Right atrium auricular region (tissue), 2 donors: ENCODE measurements at regions not wholly inside any gene's neighbourhood (a gene's known extent, or its start where the extent isn't known, plus 50 kb on each side); places are given as distances from the start of the nearest gene placed in this dataset.

Experiments used
- DNase-seq: peaks from one replicate; pipeline ENCODE4 v3.0.0-alpha.2; 2019; ENCODE audit warnings: low spot score
- H3K27ac ChIP-seq, 2 donors: fragments of 200-600 bp; sonication (generic); 1 replicate in 1 of 2; 2 replicates in 1 of 2; pipeline ENCODE4 v1.5.1; 2016 to 2019
- H3K27me3 ChIP-seq, 2 donors: fragments of 200-600 bp; sonication (generic); one replicate each; pipeline versions ENCODE4 v1.5.1 to v1.6.0; 2017 to 2019
- H3K36me3 ChIP-seq: fragments of 200-600 bp; sonication (generic); one replicate; pipeline ENCODE4 v1.5.1; 2016
- H3K4me1 ChIP-seq, 2 donors: fragments of 200-600 bp; sonication (generic); one replicate each; pipeline versions ENCODE4 v1.5.1 to v1.6.0; 2017 to 2019
- H3K4me3 ChIP-seq, 2 donors: fragments of 200-600 bp; sonication (generic); 1 replicate in 1 of 2; 2 replicates in 1 of 2; pipeline ENCODE4 v1.5.1; 2017 to 2019; ENCODE audit warnings: mild to moderate bottlenecking in 1 of 2, moderate library complexity in 1 of 2
- H3K9me3 ChIP-seq, 2 donors: fragments of 200-600 bp; sonication (generic); one replicate each; pipeline ENCODE4 v1.5.1; 2019
- TF ChIP-seq, protein P1 (sequence below), 2 donors: fragments of 200-600 bp; sonication (generic); IDR thresholded peaks; one replicate each; pipeline ENCODE4 v1.5.1; 2019; ENCODE audit warnings: antibody characterized with exemption in 2 of 2

- Histone ChIP-seq H3K27me3 (no peaks in the 10 kb centered on the region), H3K36me3 (no peaks in the 10 kb centered on the region), H3K9me3 (no peaks in the 10 kb centered on the region), H3K4me3 (no peak overlapping the region), H3K27ac (no peak overlapping the region), H3K4me1 (no peaks in the 10 kb centered on the region)
- TF ChIP-seq, protein P1, sequence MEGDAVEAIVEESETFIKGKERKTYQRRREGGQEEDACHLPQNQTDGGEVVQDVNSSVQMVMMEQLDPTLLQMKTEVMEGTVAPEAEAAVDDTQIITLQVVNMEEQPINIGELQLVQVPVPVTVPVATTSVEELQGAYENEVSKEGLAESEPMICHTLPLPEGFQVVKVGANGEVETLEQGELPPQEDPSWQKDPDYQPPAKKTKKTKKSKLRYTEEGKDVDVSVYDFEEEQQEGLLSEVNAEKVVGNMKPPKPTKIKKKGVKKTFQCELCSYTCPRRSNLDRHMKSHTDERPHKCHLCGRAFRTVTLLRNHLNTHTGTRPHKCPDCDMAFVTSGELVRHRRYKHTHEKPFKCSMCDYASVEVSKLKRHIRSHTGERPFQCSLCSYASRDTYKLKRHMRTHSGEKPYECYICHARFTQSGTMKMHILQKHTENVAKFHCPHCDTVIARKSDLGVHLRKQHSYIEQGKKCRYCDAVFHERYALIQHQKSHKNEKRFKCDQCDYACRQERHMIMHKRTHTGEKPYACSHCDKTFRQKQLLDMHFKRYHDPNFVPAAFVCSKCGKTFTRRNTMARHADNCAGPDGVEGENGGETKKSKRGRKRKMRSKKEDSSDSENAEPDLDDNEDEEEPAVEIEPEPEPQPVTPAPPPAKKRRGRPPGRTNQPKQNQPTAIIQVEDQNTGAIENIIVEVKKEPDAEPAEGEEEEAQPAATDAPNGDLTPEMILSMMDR (IDR thresholded peaks at IDR 0.05), result no peak
- no peak for DNase-seq
Measured at GRCh38 chr4:34182306-34182705, 2062.0 kb downstream of the ARAP2 start.

- no peaks in the 10 kb centered on the region for H3K9me3 ChIP-seq
- TF ChIP-seq, protein P1 (IDR thresholded peaks at IDR 0.05), result no peak
- no peak overlapping the region for H3K27ac ChIP-seq
- H3K4me1 ChIP-seq, result no peaks in the 10 kb centered on the region
- H3K27me3 ChIP-seq, result no peaks in the 10 kb centered on the region
- no peak overlapping the region for H3K4me3 ChIP-seq
- H3K36me3 ChIP-seq, result no peaks in the 10 kb centered on the region
- DNase-seq, result no peak
Measured at GRCh38 chr4:34183926-34184325, 2060.4 kb downstream of the ARAP2 start.

DNA sequence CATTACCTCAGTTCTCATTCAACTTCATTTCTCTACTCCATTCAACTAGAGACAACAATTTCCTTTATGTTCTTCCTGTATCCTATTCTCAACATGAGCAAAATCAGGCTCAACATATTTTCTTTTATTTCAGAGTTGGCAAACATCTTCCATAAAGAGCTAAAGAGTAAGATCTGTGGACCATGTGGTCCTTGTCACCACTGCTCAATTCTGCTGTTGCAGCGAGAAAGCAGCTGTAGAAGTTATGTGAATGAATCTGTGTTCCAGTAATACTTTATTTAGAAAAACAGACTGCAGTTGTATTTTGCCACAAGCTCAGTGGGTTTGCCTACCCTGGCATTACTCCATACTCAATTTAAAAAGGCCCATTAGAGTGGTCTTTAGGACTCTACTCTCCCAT, 2057.3 kb downstream of the ARAP2 start:
- Histone ChIP-seq H3K27ac (no peak overlapping the region), H3K9me3 (no peaks in the 10 kb centered on the region), H3K4me1 (no peaks in the 10 kb centered on the region), H3K27me3 (no peaks in the 10 kb centered on the region), H3K4me3 (no peak overlapping the region), H3K36me3 (no peaks in the 10 kb centered on the region)
- TF ChIP-seq, protein P1 (IDR thresholded peaks at IDR 0.05), result no peak
- DNase-seq, result no peak

- Histone ChIP-seq H3K36me3 (no peaks in the 10 kb centered on the region), H3K27me3 (no peaks in the 10 kb centered on the region), H3K9me3 (no peaks in the 10 kb centered on the region), H3K4me3 (no peak overlapping the region), H3K27ac (no peak overlapping the region), H3K4me1 (no peaks in the 10 kb centered on the region)
- TF ChIP-seq, protein P1 (IDR thresholded peaks at IDR 0.05), result no peak
- DNase-seq, result no peak
Measured at GRCh38 chr4:34191443-34191842, 2052.9 kb downstream of the ARAP2 start.

GRCh38 chr4:34193451-34194154, 2050.7 kb downstream of the ARAP2 start:
- no peak for DNase-seq
- Histone ChIP-seq H3K27ac (no peak overlapping the region), H3K4me1 (no peaks in the 10 kb centered on the region), H3K36me3 (no peaks in the 10 kb centered on the region), H3K4me3 (no peak overlapping the region), H3K9me3 (no peaks in the 10 kb centered on the region), H3K27me3 (no peaks in the 10 kb centered on the region)
- TF ChIP-seq, protein P1 (IDR thresholded peaks at IDR 0.05), result no peak

DNA sequence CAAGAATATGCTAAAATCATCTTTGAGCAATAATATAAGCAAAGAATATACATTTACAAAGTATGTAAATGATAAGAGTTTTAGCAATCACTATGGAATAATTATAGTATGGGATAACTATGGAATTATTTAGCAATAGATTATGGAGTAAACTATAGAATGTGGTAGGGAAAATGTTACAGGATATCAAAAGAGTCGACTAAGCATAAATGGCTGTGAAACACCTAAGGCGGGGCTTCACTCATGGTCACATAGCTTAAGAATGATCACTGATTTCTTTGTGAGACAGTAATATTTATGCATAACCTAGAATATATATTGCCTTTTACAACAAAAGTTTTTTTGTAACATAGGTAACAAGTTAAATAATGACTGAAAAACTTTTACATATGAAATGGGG, 2049.7 kb downstream of the ARAP2 start:
- H3K36me3 ChIP-seq, result no peaks in the 10 kb centered on the region
- H3K4me3 ChIP-seq, result no peak overlapping the region
- no peaks in the 10 kb centered on the region for H3K27me3 ChIP-seq
- no peaks in the 10 kb centered on the region for H3K9me3 ChIP-seq
- H3K27ac ChIP-seq, result no peak overlapping the region
- TF ChIP-seq, protein P1 (IDR thresholded peaks at IDR 0.05), result no peak
- H3K4me1 ChIP-seq, result no peaks in the 10 kb centered on the region
- no peak for DNase-seq
